Neural progenitor cell (in vitro differentiated cells): ENCODE measurements at regions not wholly inside any gene's neighbourhood (a gene's known extent, or its start where the extent isn't known, plus 50 kb on each side); places are given as distances from the start of the nearest gene placed in this dataset.

Experiments used
- EZH2 ChIP-seq: fragments of 200-600 bp; sonication (generic); IDR thresholded peaks from 2 replicates; pipeline ENCODE4 v1.6.1; 2017; ENCODE audit warnings: antibody characterized with exemption, mild to moderate bottlenecking, moderate library complexity
- TF ChIP-seq, protein P1 (sequence below): fragments of 200-600 bp; sonication (generic); IDR thresholded peaks from 2 replicates; pipeline ENCODE4 v1.5.1; 2017; ENCODE audit warnings: antibody characterized with exemption, mild to moderate bottlenecking

- TF ChIP-seq, protein P1, sequence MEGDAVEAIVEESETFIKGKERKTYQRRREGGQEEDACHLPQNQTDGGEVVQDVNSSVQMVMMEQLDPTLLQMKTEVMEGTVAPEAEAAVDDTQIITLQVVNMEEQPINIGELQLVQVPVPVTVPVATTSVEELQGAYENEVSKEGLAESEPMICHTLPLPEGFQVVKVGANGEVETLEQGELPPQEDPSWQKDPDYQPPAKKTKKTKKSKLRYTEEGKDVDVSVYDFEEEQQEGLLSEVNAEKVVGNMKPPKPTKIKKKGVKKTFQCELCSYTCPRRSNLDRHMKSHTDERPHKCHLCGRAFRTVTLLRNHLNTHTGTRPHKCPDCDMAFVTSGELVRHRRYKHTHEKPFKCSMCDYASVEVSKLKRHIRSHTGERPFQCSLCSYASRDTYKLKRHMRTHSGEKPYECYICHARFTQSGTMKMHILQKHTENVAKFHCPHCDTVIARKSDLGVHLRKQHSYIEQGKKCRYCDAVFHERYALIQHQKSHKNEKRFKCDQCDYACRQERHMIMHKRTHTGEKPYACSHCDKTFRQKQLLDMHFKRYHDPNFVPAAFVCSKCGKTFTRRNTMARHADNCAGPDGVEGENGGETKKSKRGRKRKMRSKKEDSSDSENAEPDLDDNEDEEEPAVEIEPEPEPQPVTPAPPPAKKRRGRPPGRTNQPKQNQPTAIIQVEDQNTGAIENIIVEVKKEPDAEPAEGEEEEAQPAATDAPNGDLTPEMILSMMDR: no peak
- TF ChIP-seq EZH2: no peak
These were observed 60.0 kb downstream of the TMEM215 start for GRCh38 chr9:32843295-32843694.
